ENCODE measurements at regions not wholly inside any gene's neighbourhood (a gene's known extent, or its start where the extent isn't known, plus 50 kb on each side); places are given as distances from the start of the nearest gene placed in this dataset.

- Histone ChIP-seq H3K4me3 (ENCODE audit: low read depth, low read length) (no peak overlapping the region), H3K27me3 (ENCODE audit: control insufficient read depth, insufficient read depth, low read length) (no peaks in the 10 kb centered on the region), H3K9ac (no peak overlapping the region), H2AFZ (no peak overlapping the region), H3K27ac (no peak overlapping the region), H3K36me3 (ENCODE audit: control insufficient read depth, insufficient read depth, low read length) (no peaks in the 10 kb centered on the region), H3K4me2 (ENCODE audit: low read length) (no peak overlapping the region), H3K79me2 (no peaks in the 10 kb centered on the region), H3K9me3 (ENCODE audit: control insufficient read depth, low read length) (no peaks in the 10 kb centered on the region), H3K4me1 (no peaks in the 10 kb centered on the region)
- TF ChIP-seq CTCF (IDR thresholded peaks at IDR 0.05): no peak
Observed at GRCh38 chr11:11776714-11777113, 65.1 kb upstream of the USP47 start.

GRCh38 chr11:11774928-11775327, 66.8 kb upstream of the USP47 start:
- Histone ChIP-seq H3K9me3 (ENCODE audit: control insufficient read depth, low read length) (no peaks in the 10 kb centered on the region), H3K4me1 (peaks cover 6% of the 10 kb centered on the region), H3K27me3 (ENCODE audit: control insufficient read depth, insufficient read depth, low read length) (no peaks in the 10 kb centered on the region), H3K27ac (no peak overlapping the region), H3K4me2 (ENCODE audit: low read length) (no peak overlapping the region), H3K36me3 (ENCODE audit: control insufficient read depth, insufficient read depth, low read length) (no peaks in the 10 kb centered on the region), H2AFZ (no peak overlapping the region), H3K9ac (no peak overlapping the region), H3K79me2 (no peaks in the 10 kb centered on the region), H3K4me3 (ENCODE audit: low read depth, low read length) (no peak overlapping the region)
- TF ChIP-seq CTCF (IDR thresholded peaks at IDR 0.05): no peak

GRCh38 chr11:11772865-11773515, 68.8 kb upstream of the USP47 start:
- Histone ChIP-seq H3K27ac (no peak overlapping the region), H3K27me3 (ENCODE audit: control insufficient read depth, insufficient read depth, low read length) (no peaks in the 10 kb centered on the region), H3K79me2 (no peaks in the 10 kb centered on the region), H3K4me1 (peaks cover 10% of the 10 kb centered on the region), H2AFZ (no peak overlapping the region), H3K36me3 (ENCODE audit: control insufficient read depth, insufficient read depth, low read length) (no peaks in the 10 kb centered on the region), H3K4me3 (ENCODE audit: low read depth, low read length) (no peak overlapping the region), H3K4me2 (ENCODE audit: low read length) (no peak overlapping the region), H3K9me3 (ENCODE audit: control insufficient read depth, low read length) (no peaks in the 10 kb centered on the region), H3K9ac (no peak overlapping the region)
- no peak for TF ChIP-seq CTCF (IDR thresholded peaks at IDR 0.05)

- no peak for TF ChIP-seq CTCF (IDR thresholded peaks at IDR 0.05)
- H2AFZ ChIP-seq: no peak overlapping the region
- H3K27me3 ChIP-seq (ENCODE audit: control insufficient read depth, insufficient read depth, low read length): no peaks in the 10 kb centered on the region
- H3K9me3 ChIP-seq (ENCODE audit: control insufficient read depth, low read length): no peaks in the 10 kb centered on the region
- H3K4me1 ChIP-seq: peaks cover 10% of the 10 kb centered on the region
- H3K9ac ChIP-seq: no peak overlapping the region
- H3K36me3 ChIP-seq (ENCODE audit: control insufficient read depth, insufficient read depth, low read length): no peaks in the 10 kb centered on the region
- no peaks in the 10 kb centered on the region for H3K79me2 ChIP-seq
- H3K4me2 ChIP-seq (ENCODE audit: low read length): no peak overlapping the region
- no peak overlapping the region for H3K4me3 ChIP-seq (ENCODE audit: low read depth, low read length)
- H3K27ac ChIP-seq: no peak overlapping the region
Observed at GRCh38 chr11:11770921-11771486, 70.8 kb upstream of the USP47 start.

- Histone ChIP-seq H3K27ac (peak overlapping the region; percentile 29), H3K4me2 (ENCODE audit: low read length) (no peak overlapping the region), H3K79me2 (no peaks in the 10 kb centered on the region), H3K36me3 (ENCODE audit: control insufficient read depth, insufficient read depth, low read length) (no peaks in the 10 kb centered on the region), H3K9ac (no peak overlapping the region), H3K4me1 (peaks cover 10% of the 10 kb centered on the region), H3K4me3 (ENCODE audit: low read depth, low read length) (no peak overlapping the region), H2AFZ (peak overlapping the region; percentile 41), H3K27me3 (ENCODE audit: control insufficient read depth, insufficient read depth, low read length) (no peaks in the 10 kb centered on the region), H3K9me3 (ENCODE audit: control insufficient read depth, low read length) (no peaks in the 10 kb centered on the region)
- no peak for TF ChIP-seq CTCF (IDR thresholded peaks at IDR 0.05)
Observed at GRCh38 chr11:11770296-11770695, 71.5 kb upstream of the USP47 start.

All from parathyroid adenoma (tissue), 2 donors.